ENCODE measurements at regions not wholly inside any gene's neighbourhood (a gene's known extent, or its start where the extent isn't known, plus 50 kb on each side); places are given as distances from the start of the nearest gene placed in this dataset.

GRCh38 chrX:44032479-44032878, 59.3 kb upstream of the NDP start:
- DNase-seq (no peak), ATAC-seq (no peak)
- Histone ChIP-seq H3K27ac (no peak overlapping the region), H3K27me3 (ENCODE audit: low read depth) (no peaks in the 10 kb centered on the region), H3K9me3 (no peaks in the 10 kb centered on the region), H3K36me3 (no peaks in the 10 kb centered on the region), H3K4me3 (no peak overlapping the region), H3K4me1 (no peaks in the 10 kb centered on the region)
- TF ChIP-seq CTCF (IDR thresholded peaks at IDR 0.05): no peak
- intact Hi-C loops (cut with DNase I): no loop called here

DNA sequence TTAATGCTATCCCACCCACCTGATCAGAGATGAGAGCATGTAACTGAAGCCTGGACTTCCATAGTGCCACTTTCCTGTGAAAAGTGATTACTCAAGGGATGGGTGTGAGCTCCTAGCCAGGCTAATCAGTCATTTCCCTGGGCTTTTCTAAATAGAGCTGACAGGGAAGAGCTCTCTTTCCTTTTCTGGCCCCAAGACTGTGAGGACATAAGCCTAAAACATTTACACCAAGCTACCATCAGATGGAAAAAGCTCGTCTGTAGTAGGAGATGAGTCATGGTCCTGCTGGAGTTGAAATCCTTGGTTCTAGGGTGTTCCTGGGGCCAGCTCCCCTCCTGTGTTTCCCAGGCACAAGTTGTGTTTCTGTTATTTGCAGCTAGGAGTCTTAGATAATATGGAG, 52.4 kb upstream of the NDP start:
- Histone ChIP-seq H3K27ac (no peak overlapping the region), H3K27me3 (ENCODE audit: low read depth) (no peaks in the 10 kb centered on the region), H3K4me3 (no peak overlapping the region), H3K4me1 (no peaks in the 10 kb centered on the region), H3K9me3 (no peaks in the 10 kb centered on the region), H3K36me3 (no peaks in the 10 kb centered on the region)
- DNase-seq (no peak), ATAC-seq (no peak)
- intact Hi-C loops (cut with DNase I): no loop called here
- no peak for TF ChIP-seq CTCF (IDR thresholded peaks at IDR 0.05)
